ENCODE measurements at regions not wholly inside any gene's neighbourhood (a gene's known extent, or its start where the extent isn't known, plus 50 kb on each side); places are given as distances from the start of the nearest gene placed in this dataset.

DNA sequence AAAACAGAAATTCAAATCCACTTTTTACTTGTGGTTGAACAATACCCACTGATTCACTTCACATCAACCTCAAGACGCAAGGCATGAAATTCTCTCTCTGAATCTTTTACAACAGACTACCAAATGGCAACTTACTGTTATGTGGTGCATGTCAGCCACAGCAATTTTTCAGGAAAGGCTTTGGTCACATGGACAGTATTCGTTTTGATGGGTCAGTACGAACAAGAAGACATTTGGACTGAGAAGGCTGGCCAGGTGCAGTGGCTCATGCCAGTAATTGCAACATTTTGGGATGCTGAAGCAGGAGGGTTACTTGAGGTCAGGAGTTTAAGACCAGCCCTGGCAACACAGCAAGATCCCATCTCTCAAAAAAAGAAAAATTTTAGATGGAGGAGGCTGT lies 144.0 kb downstream of the SEC23A start:
- H2BK20ac ChIP-seq (ENCODE audit: low read depth, low read length), result no peak overlapping the region
- WGBS, 2 experiments (ENCODE audit: extremely low coverage in 2 of 2, insufficient read length in 1 of 2), result no CpG with 5 or more reads among the region's 3 CpGs
- TF ChIP-seq, protein P1, sequence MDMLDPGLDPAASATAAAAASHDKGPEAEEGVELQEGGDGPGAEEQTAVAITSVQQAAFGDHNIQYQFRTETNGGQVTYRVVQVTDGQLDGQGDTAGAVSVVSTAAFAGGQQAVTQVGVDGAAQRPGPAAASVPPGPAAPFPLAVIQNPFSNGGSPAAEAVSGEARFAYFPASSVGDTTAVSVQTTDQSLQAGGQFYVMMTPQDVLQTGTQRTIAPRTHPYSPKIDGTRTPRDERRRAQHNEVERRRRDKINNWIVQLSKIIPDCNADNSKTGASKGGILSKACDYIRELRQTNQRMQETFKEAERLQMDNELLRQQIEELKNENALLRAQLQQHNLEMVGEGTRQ (IDR thresholded peaks at IDR 0.05; ENCODE audit: low read depth, low read length), result no peak
- TF ChIP-seq RFX5 (IDR thresholded peaks at IDR 0.05; ENCODE audit: low read depth, low read length) (no peak), MAFK (IDR thresholded peaks at IDR 0.05; ENCODE audit: low read depth, low read length) (no peak), NFE2L2 (IDR thresholded peaks at IDR 0.05; ENCODE audit: low read depth, low read length) (no peak), POLR2A (IDR thresholded peaks at IDR 0.05; ENCODE audit: low read depth, low read length) (no peak), CHD1 (IDR thresholded peaks at IDR 0.05; ENCODE audit: low read depth, low read length) (no peak), CEBPB (IDR thresholded peaks at IDR 0.05; ENCODE audit: low read depth, low read length) (no peak), MAZ (IDR thresholded peaks at IDR 0.05; ENCODE audit: borderline replicate concordance, low read depth, low read length) (no peak), BHLHE40 (IDR thresholded peaks at IDR 0.05; ENCODE audit: low read depth, low read length) (no peak), MXI1 (IDR thresholded peaks at IDR 0.05; ENCODE audit: borderline replicate concordance, low read depth, low read length) (no peak), RCOR1 (IDR thresholded peaks at IDR 0.05; ENCODE audit: insufficient replicate concordance, low read length) (no peak), SMC3 (IDR thresholded peaks at IDR 0.05; ENCODE audit: low read depth, low read length) (no peak)
- TF ChIP-seq, protein P2, sequence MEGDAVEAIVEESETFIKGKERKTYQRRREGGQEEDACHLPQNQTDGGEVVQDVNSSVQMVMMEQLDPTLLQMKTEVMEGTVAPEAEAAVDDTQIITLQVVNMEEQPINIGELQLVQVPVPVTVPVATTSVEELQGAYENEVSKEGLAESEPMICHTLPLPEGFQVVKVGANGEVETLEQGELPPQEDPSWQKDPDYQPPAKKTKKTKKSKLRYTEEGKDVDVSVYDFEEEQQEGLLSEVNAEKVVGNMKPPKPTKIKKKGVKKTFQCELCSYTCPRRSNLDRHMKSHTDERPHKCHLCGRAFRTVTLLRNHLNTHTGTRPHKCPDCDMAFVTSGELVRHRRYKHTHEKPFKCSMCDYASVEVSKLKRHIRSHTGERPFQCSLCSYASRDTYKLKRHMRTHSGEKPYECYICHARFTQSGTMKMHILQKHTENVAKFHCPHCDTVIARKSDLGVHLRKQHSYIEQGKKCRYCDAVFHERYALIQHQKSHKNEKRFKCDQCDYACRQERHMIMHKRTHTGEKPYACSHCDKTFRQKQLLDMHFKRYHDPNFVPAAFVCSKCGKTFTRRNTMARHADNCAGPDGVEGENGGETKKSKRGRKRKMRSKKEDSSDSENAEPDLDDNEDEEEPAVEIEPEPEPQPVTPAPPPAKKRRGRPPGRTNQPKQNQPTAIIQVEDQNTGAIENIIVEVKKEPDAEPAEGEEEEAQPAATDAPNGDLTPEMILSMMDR (conservative IDR thresholded peaks at IDR 0.05; ENCODE audit: low read depth, low read length), result no peak
- TF ChIP-seq, protein P3, sequence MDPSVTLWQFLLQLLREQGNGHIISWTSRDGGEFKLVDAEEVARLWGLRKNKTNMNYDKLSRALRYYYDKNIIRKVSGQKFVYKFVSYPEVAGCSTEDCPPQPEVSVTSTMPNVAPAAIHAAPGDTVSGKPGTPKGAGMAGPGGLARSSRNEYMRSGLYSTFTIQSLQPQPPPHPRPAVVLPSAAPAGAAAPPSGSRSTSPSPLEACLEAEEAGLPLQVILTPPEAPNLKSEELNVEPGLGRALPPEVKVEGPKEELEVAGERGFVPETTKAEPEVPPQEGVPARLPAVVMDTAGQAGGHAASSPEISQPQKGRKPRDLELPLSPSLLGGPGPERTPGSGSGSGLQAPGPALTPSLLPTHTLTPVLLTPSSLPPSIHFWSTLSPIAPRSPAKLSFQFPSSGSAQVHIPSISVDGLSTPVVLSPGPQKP (IDR thresholded peaks at IDR 0.05; ENCODE audit: borderline replicate concordance, low read depth, low read length), result no peak

More for the DNA sequence above, 144.0 kb downstream of the SEC23A start:
- Histone ChIP-seq H3K4me2 (ENCODE audit: low read depth, low read length) (no peak overlapping the region), H2BK15ac (ENCODE audit: low read depth, low read length) (no peak overlapping the region), H2AK9ac (replicated peaks; ENCODE audit: low read depth, low read length, poor library complexity) (no peak overlapping the region), H3K36me3 (ENCODE audit: control insufficient read depth, insufficient read depth, low read length) (no peaks in the 10 kb centered on the region), H3K27ac (ENCODE audit: insufficient read depth, low read length) (no peak overlapping the region), H3K9me3 (ENCODE audit: control insufficient read depth, insufficient read depth, low read length) (no peaks in the 10 kb centered on the region), H2AFZ (replicated peaks; ENCODE audit: low read length, poor library complexity) (no peak overlapping the region), H3K4me3 (ENCODE audit: insufficient read depth, low read depth, low read length) (no peak overlapping the region), H2BK120ac (ENCODE audit: low read depth, low read length) (no peak overlapping the region), H4K91ac (ENCODE audit: insufficient read depth, low read depth, low read length) (no peak overlapping the region), H3K14ac (replicated peaks; ENCODE audit: low read depth, low read length) (no peak overlapping the region), H3K18ac (ENCODE audit: low read depth, low read length) (no peak overlapping the region), H4K20me1 (ENCODE audit: insufficient read depth, low read length) (no peaks in the 10 kb centered on the region), H2AK5ac (ENCODE audit: low read depth, low read length) (no peak overlapping the region), H3K23ac (ENCODE audit: low read depth, low read length) (no peak overlapping the region), H3K27me3 (ENCODE audit: control insufficient read depth, insufficient read depth, low read length) (no peaks in the 10 kb centered on the region), H3K79me1 (ENCODE audit: low read depth in 1 of 2, low read length in 2 of 2) (no peaks in the 10 kb centered on the region), H3K4me1 (ENCODE audit: control insufficient read depth, insufficient read depth, low read length) (no peaks in the 10 kb centered on the region), H4K8ac (ENCODE audit: low read depth in 2 of 2, low read length in 2 of 2) (no peak overlapping the region), H2BK5ac (ENCODE audit: low read depth, low read length, poor library complexity, severe bottlenecking) (no peak overlapping the region), H3K4ac (ENCODE audit: low read depth, low read length) (no peak overlapping the region), H4K5ac (ENCODE audit: low read depth, low read length) (no peak overlapping the region), H3K9me1 (ENCODE audit: insufficient read depth, low read length) (no peaks in the 10 kb centered on the region), H3K9ac (ENCODE audit: low read depth, low read length) (no peak overlapping the region), H3K56ac (ENCODE audit: extremely low read depth, insufficient read depth, low read length) (no peak overlapping the region)
- ChIA-PET POLR2A (ENCODE audit: unreplicated experiment) (no interaction called here), CTCF (no interaction called here)
- intact Hi-C loops (cut with micrococcal nuclease) (no loop called here), dilution Hi-C loops (cut with HindIII; ENCODE audit: low sequenced_read_pairs, unreplicated experiment) (no loop called here), in situ Hi-C loops (cut with MboI; ENCODE audit: low sequenced_read_pairs) (no loop called here)
- ATAC-seq (ENCODE audit: low read depth), result no peak
- no peak for DNase-seq
- no TSS peak for BruUV-seq (replicated peaks)
